HL-60 (cell line): ENCODE measurements at regions not wholly inside any gene's neighbourhood (a gene's known extent, or its start where the extent isn't known, plus 50 kb on each side); places are given as distances from the start of the nearest gene placed in this dataset.

Experiments
- CTCF ChIP-seq: IDR thresholded peaks from one replicate; pipeline ENCODE4 v1.5.1; 2011; ENCODE audit warnings: low read length, control low read depth, inconsistent platforms; ENCODE audit not compliant: insufficient read depth
- GABPA ChIP-seq: IDR thresholded peaks from 2 replicates; pipeline ENCODE4 v1.6.1; 2012; ENCODE audit warnings: low read depth
- POLR2AphosphoS5 ChIP-seq: IDR thresholded peaks from 2 replicates; pipeline ENCODE4 v1.6.1; 2012; ENCODE audit warnings: low read depth
- REST ChIP-seq: IDR thresholded peaks from 2 replicates; pipeline ENCODE4 v1.6.1; 2012; ENCODE audit warnings: low read depth; ENCODE audit not compliant: insufficient replicate concordance
- SPI1 ChIP-seq: IDR thresholded peaks from 2 replicates; pipeline ENCODE4 v1.6.1; 2012; ENCODE audit warnings: low read depth, mild to moderate bottlenecking, borderline replicate concordance

GRCh38 chr2:16040271-16041010 is 100.1 kb downstream of the MYCN start:
- TF ChIP-seq CTCF (no peak), REST (no peak), GABPA (no peak), POLR2AphosphoS5 (no peak), SPI1 (no peak)
